Right kidney (tissue), 1 donor: ENCODE measurements at regions not wholly inside any gene's neighbourhood (a gene's known extent, or its start where the extent isn't known, plus 50 kb on each side); places are given as distances from the start of the nearest gene placed in this dataset.
"Not testable (repeated sequence)": the region's sequence is repeated elsewhere in the genome, so short reads cannot be mapped to it uniquely, and the experiment has no call there.

ENCODE experiments used
- DNase-seq: peaks from one replicate; pipeline ENCODE4 v3.0.0-alpha.2; 2016

DNA sequence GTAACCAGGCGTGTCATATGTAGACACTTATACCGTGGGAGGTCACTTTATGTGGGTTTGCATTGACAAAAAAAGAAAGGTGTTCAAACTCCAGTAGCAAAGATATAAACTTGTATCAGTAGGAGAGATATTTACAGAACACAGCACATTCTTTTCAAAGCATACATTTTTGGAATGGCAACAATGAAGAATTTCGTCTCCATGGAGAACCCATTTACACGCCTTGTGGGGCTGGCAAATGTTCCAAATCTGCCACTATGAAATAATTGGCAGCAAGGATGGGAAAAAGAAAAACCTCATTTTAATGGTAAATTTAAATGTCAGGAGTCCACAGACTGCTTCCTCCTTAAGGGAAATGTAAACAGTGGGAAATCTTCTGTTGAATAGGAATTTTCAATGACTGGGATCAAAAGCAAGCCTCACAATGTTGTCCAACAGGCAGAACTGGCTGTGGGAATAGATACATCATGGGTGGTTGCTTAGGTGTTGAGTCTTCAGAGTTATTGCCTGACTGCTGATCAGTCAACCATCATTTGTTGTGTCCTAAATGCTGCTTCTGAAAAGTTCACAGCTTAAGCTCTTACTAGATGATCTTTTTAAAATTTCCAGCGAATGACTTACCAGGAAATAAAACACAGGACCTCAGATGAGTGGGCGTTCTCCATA, 256.6 kb upstream of the SEMA3C start:
- DNase-seq = no peak

GRCh38 chr7:81173766-81174281, 255.0 kb upstream of the SEMA3C start:
- DNase-seq = no peak

DNA sequence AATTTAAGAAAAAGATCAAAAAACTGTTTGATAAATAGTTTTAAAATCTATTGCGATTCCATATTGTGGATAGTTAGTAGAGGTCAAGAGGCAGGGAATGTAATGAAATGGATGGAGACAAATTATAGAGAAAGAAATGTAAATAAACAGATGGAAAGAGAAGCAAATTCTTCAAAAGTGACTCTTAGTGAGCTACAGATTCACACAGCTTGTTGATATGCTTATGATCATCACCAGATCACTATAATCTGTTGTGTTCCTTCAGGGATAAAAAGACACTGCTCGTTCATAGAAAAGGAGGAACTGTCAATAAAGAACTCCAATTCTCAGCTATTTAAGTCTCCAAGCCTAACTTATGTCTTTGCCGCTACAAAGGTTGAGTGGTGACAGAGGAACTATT, 251.4 kb upstream of the SEMA3C start:
- no peak for DNase-seq

DNA sequence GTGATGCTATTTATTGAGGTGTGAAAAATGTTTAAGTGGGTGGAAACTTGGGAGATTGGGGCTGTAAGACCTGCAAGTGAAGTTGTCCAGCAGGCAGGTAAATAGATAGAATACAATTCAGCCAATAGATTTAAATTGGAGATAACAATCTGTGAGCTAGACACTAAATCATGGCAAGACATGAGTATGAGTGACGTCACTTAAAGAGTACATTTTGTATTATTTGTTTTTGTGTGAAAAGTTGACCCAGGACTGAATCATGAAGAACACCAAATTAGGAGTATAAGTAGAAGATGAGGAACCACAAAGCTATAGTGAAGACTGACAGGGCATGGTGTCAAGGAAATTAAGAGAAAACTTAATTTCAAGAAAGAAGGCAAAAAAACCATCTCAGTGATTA, 249.1 kb upstream of the SEMA3C start:
- DNase-seq = no peak

DNA sequence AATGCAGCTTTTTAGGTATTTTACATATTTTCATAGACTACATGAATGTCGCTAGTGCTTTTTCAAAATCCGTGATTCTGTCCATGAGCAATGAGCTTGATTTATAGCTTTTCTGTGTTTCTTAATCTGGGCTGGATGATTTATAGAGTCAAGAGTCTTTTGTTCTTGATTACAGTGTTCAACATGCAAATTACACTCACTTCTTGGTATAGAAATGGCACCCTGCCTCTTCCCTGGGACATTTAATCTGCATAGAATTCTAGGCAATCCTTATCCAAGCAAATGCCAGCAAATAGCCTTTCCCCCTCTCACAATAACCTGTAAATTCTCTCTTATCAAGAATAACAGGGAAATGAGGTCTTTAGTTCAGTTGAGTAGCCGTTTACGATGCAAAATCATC, 246.2 kb upstream of the SEMA3C start:
- DNase-seq = no peak

- no peak for DNase-seq
Observed at GRCh38 chr7:81162771-81163525, 244.1 kb upstream of the SEMA3C start.

DNA sequence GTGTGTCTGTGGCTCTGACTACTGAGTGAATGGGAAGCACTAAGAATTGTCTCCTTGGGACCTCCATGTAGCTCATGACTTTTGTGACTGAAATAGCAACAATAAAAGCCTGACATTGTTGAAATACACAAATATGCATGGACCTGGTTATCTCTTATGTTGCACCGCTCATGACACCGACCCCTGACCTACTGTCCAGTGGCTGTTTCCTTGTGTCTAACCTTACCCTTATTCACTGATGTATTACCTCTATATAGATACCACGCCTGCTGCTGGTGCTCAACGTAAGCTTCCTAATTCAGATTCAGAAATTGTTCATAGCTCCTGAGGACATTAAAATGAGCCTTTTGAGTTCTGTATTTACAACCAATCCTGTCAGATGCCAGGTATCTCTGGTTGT, 243.4 kb upstream of the SEMA3C start:
- DNase-seq = no peak

DNA sequence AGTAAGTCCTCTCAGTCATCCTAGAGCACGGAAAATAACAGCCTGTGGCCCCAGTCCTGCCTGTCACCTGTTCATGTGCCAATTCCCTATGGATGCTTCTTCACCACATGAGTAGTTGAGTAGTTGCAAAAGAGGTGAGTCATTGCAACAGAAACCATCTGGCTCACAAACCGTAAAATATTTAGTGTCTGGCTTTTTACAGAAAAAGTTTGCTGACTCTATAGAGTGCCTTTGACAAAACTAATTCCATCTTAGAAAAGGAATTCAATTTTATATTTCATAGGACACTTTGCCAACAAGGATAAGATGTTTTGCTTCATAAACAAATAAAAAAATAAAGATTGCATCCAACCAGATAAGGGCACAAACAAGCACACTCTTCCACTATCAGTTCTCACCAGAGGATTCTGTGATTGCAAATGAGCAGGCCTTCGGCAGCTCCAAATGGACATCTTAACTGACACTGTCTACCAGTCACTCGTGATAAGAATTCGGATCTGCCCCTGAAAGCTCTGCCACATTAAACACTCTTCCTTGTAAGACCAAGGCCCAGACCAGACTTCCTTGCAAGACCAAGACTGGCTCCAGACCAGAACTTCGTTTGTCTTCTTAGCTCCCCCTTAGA, 242.7 kb upstream of the SEMA3C start:
- DNase-seq = no peak

GRCh38 chr7:81159402-81159801, 240.6 kb upstream of the SEMA3C start:
- DNase-seq = no peak

DNA sequence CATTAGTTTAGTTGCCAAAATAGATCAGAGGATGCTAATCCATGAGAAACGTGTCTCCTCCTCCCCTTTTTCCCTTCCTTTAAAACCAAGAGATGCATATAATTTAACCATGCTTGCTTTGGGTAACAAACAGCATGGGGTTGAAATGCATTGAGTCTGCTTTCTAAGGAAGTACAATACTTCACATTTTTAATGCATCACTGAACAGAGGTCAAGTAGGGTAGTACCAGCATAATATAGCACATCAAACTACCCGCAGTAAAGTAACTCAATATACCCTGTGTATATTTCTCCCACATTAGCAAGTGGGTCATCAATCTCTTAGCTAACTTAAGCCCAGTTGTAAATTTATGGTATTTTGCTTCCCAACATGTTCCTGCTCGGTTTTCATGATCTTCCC, 239.3 kb upstream of the SEMA3C start:
- DNase-seq = no peak

DNA sequence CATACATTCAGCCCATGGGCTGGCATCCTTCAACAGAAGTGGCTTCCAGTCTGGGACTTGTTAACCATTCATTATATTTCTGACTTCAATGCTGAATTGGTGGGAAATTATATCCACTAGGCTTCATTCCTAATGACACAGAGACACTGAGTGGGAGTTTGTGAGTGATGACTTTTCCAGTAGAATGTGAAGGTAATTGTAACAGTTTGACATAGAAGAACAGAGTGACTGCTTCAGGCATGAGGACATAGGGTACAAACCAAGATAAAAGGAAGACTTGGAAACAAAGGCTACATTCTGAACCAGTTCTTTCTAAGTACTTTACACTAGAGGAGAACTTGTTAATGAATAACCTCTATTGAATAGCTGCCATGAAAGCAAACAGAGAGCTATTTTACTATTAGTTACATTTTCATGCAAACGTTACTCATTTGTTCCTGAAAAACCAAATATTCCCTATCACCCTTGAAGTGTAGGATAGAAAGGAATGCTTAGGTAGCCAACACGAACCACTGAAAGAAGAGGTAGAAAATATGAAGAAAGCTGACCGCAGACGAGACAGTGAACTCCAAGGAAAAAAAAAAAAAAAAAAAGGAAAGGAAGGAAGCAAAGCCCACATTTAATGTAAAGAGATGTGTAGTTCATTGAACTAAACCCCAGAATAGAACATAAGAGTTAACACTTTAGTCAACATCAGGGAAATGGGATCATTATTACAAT, 237.0 kb upstream of the SEMA3C start:
- DNase-seq = no peak

DNA sequence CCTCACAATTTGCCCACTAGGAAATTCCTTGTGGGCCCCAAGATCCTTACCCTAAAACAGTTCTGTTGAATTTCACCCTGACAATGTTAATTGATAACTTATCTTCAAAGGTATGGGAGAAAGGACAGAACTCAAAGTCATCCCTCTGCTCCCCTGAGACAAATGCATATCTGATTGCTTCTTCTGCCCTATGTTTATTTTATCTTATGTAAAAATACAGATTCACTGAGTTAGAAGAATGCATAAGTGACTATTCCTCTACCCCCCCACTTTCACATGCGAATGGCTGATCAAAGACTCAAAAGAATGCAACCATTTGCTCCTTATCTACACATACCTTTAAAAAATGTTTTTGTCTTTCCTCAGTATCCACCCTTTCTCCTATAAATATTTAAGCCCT, 235.7 kb upstream of the SEMA3C start:
- no peak for DNase-seq

DNA sequence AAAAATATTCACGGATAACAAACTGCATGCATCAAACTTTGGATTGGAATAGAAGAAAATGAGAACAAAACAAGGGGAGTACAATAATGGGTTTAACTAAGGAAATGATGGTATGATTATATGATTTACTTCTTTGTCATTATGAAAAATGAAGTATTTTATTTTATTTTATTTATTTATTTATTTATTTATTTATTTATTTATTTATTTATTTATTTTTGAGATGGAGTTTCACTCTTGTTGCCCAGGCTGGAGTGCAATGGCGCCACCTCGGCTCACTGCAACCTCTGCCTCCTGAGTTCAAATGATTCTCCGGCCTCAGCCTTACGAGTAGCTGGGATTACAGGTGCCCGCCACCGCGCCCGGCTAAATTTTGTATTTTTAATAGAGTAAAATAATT, 234.1 kb upstream of the SEMA3C start:
- DNase-seq = not testable (repeated sequence)

- no peak for DNase-seq
Observed at GRCh38 chr7:81150951-81151361, 232.1 kb upstream of the SEMA3C start.

DNA sequence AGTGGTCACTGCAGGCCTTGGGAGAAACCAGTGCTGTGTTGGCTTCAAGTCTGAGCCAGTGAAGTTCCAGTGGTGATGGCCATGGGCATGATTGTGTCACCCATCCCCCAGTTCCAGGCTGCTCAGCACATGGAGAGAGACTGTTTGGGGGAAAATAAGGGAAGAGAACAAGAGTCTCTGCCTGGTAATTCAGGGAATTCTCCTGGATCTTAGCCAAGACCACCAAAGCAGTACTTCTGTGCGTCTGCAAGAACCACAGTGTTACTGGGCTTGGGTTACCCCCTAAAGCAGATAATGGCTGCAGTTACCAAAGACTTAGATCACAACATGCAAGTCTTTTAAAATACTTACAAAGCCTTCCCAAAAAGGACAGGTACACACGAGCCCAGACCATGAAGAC, 225.0 kb upstream of the SEMA3C start:
- DNase-seq = no peak

GRCh38 chr7:81141257-81142205, 222.7 kb upstream of the SEMA3C start:
- not testable (repeated sequence) for DNase-seq

GRCh38 chr7:81140775-81141174, 221.9 kb upstream of the SEMA3C start:
- no peak for DNase-seq

GRCh38 chr7:81140252-81140651, 221.4 kb upstream of the SEMA3C start:
- no peak for DNase-seq

DNA sequence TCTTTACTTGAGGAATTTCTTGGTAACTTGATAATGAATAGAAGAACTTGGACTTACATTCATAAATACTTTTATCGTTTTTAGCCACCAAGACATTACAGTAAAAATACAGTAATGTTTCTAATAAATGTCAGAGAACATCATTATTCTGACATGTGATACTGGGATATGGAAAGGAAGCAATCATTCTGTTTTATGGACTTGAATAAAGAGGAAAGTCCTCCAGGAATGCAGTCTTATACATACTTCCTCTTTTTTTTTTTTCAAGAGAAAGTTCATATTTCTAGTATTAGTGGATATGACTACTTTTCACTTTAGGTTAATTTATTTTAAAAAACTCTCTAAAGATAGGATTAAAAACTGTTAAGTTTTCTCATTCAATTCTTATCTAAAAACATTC, 220.0 kb upstream of the SEMA3C start:
- no peak for DNase-seq

DNA sequence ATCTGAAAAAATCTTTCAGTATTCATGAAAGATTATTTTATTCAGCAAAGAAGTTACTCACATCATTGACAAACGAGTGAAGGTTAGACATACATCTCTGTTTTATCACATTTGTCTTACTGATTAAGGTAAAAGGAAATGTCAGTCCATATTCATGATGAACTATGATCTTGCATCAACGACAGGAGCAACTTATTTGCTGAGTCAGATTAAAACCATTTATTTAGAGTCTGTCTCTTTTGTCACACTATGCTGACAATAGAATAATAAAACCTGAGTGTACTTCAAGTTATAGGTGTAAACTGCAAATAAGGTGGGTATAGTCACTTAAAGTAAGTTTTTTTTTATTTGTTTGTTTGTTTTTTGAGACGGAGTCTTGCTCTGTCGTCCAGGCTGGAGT, 216.5 kb upstream of the SEMA3C start:
- DNase-seq = no peak

GRCh38 chr7:81128011-81128410, 209.2 kb upstream of the SEMA3C start:
- DNase-seq = no peak

- no peak for DNase-seq
Observed at GRCh38 chr7:81120803-81121202, 202.0 kb upstream of the SEMA3C start.
